SU-DHL-6 (cell line): ENCODE measurements at regions not wholly inside any gene's neighbourhood (a gene's known extent, or its start where the extent isn't known, plus 50 kb on each side); places are given as distances from the start of the nearest gene placed in this dataset.

Experiments used
- H2AFZ ChIP-seq: fragments of 200-600 bp; sonication (generic); 2 replicates; pipeline ENCODE4 v1.6.1; 2014; ENCODE audit warnings: low read depth, mild to moderate bottlenecking, moderate library complexity, mixed read lengths, antibody characterized with exemption, low read length; ENCODE audit not compliant: severe bottlenecking
- H3F3A ChIP-seq: fragments of 200-600 bp; shearing (Covaris generic); 2 replicates; pipeline ENCODE4 v1.6.0; 2016; ENCODE audit warnings: antibody characterized with exemption, mild to moderate bottlenecking; ENCODE audit not compliant: insufficient read depth
- H3K27ac ChIP-seq: fragments of 200-600 bp; sonication (generic); 2 replicates; pipeline ENCODE4 v1.5.1; 2016; ENCODE audit warnings: low read depth, mild to moderate bottlenecking, low read length, moderate library complexity, mixed read lengths
- H3K27me3 ChIP-seq: fragments of 200-600 bp; sonication (generic), shearing (Covaris generic); 2 replicates; pipeline ENCODE4 v1.6.0; 2014; ENCODE audit warnings: mild to moderate bottlenecking, low read length
- H3K36me3 ChIP-seq: fragments of 200-600 bp; sonication (generic); 2 replicates; pipeline ENCODE4 v1.6.1; 2014; ENCODE audit warnings: mild to moderate bottlenecking, low read length, mixed read lengths
- H3K4me2 ChIP-seq: fragments of 300-600, 200-600 bp; shearing (Covaris generic), sonication (generic); 2 replicates; pipeline ENCODE4 v1.6.0; 2014; ENCODE audit warnings: low read length, low read depth, mild to moderate bottlenecking; ENCODE audit not compliant: poor library complexity, severe bottlenecking
- H3K4me3 ChIP-seq: fragments of 200-600 bp; sonication (generic); 2 replicates; pipeline ENCODE4 v1.5.1; 2014; ENCODE audit warnings: antibody characterized with exemption, low read length, mild to moderate bottlenecking, mixed read lengths; ENCODE audit not compliant: insufficient read depth, poor library complexity, severe bottlenecking
- H3K79me2 ChIP-seq: fragments of 200-600 bp; sonication (generic); 2 replicates; pipeline ENCODE4 v1.6.1; 2014; ENCODE audit warnings: mild to moderate bottlenecking, low read length, moderate library complexity; ENCODE audit not compliant: insufficient read depth
- H3K9ac ChIP-seq: fragments of 200-600 bp; sonication (generic); 2 replicates; pipeline ENCODE4 v1.7.0; 2014; ENCODE audit warnings: mild to moderate bottlenecking, low read length
- H3K9me2 ChIP-seq: fragments of 200-600 bp; sonication (generic); replicated peaks from 2 replicates; pipeline ENCODE4 v1.6.1; 2014; ENCODE audit warnings: low read length; ENCODE audit not compliant: insufficient read depth
- H3K9me3 ChIP-seq: fragments of 200-600 bp; sonication (generic); 2 replicates; pipeline ENCODE4 v1.6.1; 2014; ENCODE audit warnings: low read length, mixed read lengths; ENCODE audit not compliant: insufficient read depth
- H4K20me1 ChIP-seq: fragments of 200-600 bp; sonication (generic); 2 replicates; pipeline ENCODE4 v1.6.1; 2014; ENCODE audit warnings: low read depth, mild to moderate bottlenecking, antibody characterized with exemption, low read length, moderate library complexity, mixed read lengths
- EZH2phosphoT487 ChIP-seq: fragments of 200-600 bp; sonication (generic), shearing (Covaris generic); conservative IDR thresholded peaks from 2 replicates; pipeline ENCODE4 v1.6.1; 2018; ENCODE audit warnings: mild to moderate bottlenecking, antibody characterized with exemption, low read length, moderate library complexity, mixed read lengths
- TF ChIP-seq, protein P1 (sequence below): fragments of 200-600 bp; sonication (generic); IDR thresholded peaks from one replicate; pipeline ENCODE4 v1.5.1; 2017; ENCODE audit warnings: antibody characterized with exemption, mild to moderate bottlenecking, low read length, moderate library complexity; ENCODE audit not compliant: insufficient read depth, poor library complexity, severe bottlenecking

DNA sequence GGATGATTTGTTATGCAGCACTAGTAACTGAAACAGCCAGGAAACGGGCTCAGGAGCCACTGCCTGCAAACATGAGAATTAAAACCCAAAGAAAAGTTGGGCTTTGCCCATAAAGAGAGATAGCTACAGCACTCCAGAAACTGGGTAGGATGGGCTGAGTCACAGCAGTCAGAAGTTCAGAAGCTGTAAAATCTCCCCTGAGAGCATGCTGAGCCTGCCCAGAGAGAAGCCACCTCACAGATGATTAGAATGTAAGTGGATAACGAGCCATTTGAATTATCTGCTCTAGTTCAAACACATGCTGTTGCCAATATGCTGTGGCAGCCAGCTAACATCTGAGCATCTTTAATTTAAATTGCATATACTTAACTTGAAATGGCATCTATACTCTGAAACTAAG lies 388.1 kb upstream of the ACVR2A start:
- Histone ChIP-seq H3K36me3 (no peaks in the 10 kb centered on the region), H3K9me3 (no peaks in the 10 kb centered on the region), H3K27me3 (no peaks in the 10 kb centered on the region), H2AFZ (no peak overlapping the region), H3K9me2 (no peaks in the 10 kb centered on the region; the same call in 1 of the 2 replicates), H3K9ac (no peak overlapping the region), H3F3A (no peaks in the 10 kb centered on the region), H4K20me1 (no peaks in the 10 kb centered on the region), H3K4me3 (no peak overlapping the region), H3K79me2 (no peaks in the 10 kb centered on the region), H3K4me2 (no peak overlapping the region), H3K27ac (no peak overlapping the region)
- TF ChIP-seq, protein P1, sequence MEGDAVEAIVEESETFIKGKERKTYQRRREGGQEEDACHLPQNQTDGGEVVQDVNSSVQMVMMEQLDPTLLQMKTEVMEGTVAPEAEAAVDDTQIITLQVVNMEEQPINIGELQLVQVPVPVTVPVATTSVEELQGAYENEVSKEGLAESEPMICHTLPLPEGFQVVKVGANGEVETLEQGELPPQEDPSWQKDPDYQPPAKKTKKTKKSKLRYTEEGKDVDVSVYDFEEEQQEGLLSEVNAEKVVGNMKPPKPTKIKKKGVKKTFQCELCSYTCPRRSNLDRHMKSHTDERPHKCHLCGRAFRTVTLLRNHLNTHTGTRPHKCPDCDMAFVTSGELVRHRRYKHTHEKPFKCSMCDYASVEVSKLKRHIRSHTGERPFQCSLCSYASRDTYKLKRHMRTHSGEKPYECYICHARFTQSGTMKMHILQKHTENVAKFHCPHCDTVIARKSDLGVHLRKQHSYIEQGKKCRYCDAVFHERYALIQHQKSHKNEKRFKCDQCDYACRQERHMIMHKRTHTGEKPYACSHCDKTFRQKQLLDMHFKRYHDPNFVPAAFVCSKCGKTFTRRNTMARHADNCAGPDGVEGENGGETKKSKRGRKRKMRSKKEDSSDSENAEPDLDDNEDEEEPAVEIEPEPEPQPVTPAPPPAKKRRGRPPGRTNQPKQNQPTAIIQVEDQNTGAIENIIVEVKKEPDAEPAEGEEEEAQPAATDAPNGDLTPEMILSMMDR = no peak
- TF ChIP-seq EZH2phosphoT487 = no peak

DNA sequence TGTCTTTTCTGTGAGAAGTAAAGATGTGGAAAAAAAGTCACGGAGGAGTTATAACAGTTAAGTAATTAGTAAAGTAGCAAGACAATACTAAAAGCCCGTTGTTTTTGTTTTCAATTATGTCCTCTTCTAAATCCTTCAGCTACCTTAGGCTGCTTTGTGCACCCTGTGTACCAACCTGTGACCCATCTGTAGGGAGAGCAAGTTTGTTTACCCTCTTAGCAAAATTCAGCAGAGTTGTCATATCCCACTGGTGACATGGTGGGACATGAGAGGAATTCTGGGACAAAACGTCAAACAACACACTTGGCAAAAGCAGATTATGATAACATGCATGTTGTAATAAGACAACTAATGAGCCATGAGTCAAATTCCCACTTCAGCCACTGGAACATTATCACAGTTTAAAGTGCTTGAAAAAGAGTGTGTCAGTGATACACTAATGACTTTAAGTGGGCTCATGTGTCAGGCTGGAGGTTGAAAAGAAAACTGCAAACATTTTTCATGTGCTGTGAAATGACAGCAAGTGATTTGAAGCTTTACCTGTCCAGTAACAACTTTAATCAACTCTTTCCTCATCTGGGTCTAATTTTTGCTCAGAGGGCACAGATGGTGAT lies 392.8 kb upstream of the ACVR2A start:
- Histone ChIP-seq H3K4me3 (no peak overlapping the region), H3K4me2 (no peak overlapping the region), H3K9ac (no peak overlapping the region), H3K27ac (no peak overlapping the region), H3K36me3 (no peaks in the 10 kb centered on the region), H3K27me3 (no peaks in the 10 kb centered on the region), H2AFZ (no peak overlapping the region), H3F3A (no peaks in the 10 kb centered on the region), H3K9me2 (no peaks in the 10 kb centered on the region; the same call in 1 of the 2 replicates), H3K9me3 (no peaks in the 10 kb centered on the region), H3K79me2 (no peaks in the 10 kb centered on the region), H4K20me1 (no peaks in the 10 kb centered on the region)
- TF ChIP-seq, protein P1 = no peak
- TF ChIP-seq EZH2phosphoT487 = no peak

DNA sequence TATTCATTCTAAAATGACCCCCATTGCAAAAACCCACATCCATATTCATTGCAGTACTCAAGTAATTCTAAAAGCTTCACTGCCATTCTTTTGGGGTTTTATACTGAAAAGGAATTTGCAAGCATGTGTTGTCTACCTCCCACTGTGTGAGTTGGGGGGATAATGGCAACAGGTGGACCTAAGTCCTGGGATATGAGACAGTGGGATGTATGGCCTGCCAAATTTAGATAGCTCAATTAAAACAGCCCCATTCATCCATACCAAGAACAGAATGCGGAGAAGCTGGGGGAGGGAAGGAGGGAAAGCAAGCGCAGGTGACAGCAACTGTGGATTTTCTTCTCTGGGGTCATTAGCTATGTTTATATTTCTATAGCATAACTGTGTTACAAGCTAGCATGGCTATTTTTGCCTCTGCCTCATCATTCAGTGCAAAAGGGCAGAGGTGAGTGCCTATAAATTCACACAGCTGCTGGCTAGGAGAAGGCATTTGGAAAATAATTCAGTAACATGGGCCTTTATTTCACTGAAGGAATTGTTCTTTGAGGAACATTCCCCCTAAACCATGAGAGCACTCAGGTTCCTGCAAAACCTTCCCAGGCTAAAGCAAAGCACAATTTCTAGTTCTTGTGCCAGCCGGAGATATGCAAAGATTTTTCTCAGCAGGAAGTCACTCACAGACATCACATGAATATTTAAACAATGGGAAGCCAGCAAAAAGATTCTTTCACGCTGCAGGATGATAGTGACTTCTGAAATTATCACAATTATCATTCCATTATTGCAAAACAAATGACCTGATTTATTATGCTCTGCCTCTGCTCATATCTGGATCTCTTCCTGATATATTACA lies 393.9 kb upstream of the ACVR2A start:
- Histone ChIP-seq H2AFZ (no peak overlapping the region), H3K9me3 (no peaks in the 10 kb centered on the region), H3K4me3 (no peak overlapping the region), H3F3A (no peaks in the 10 kb centered on the region), H3K9me2 (no peaks in the 10 kb centered on the region), H4K20me1 (no peaks in the 10 kb centered on the region), H3K4me2 (no peak overlapping the region), H3K36me3 (no peaks in the 10 kb centered on the region), H3K27me3 (no peaks in the 10 kb centered on the region), H3K27ac (no peak overlapping the region), H3K79me2 (no peaks in the 10 kb centered on the region), H3K9ac (no peak overlapping the region)
- TF ChIP-seq, protein P1 = no peak
- no peak for TF ChIP-seq EZH2phosphoT487
